GM20000 (cell line): ENCODE measurements at regions not wholly inside any gene's neighbourhood (a gene's known extent, or its start where the extent isn't known, plus 50 kb on each side); places are given as distances from the start of the nearest gene placed in this dataset.

Source experiments
- DNase-seq: peaks from one replicate; pipeline ENCODE4 v3.0.0; 2012; ENCODE audit warnings: low spot score
- CTCF ChIP-seq: IDR thresholded peaks from 2 replicates; pipeline ENCODE4 v1.5.1; 2012; ENCODE audit warnings: mild to moderate bottlenecking, control low read depth; ENCODE audit errors: extremely low read depth, missing control alignments

GRCh38 chrX:8083286-8083685 lies 87.8 kb downstream of the VCX2 start:
- TF ChIP-seq CTCF, result no peak
- DNase-seq, result no peak

- no peak for DNase-seq
- TF ChIP-seq CTCF, result no peak
Observed at GRCh38 chrX:8075636-8076035, 95.4 kb downstream of the VCX2 start.

GRCh38 chrX:8067754-8068462 lies 103.2 kb downstream of the VCX2 start:
- DNase-seq, result no peak
- TF ChIP-seq CTCF, result no peak

- no peak for TF ChIP-seq CTCF
- DNase-seq, result no peak
Observed at GRCh38 chrX:8052909-8053308, 118.2 kb downstream of the VCX2 start.

GRCh38 chrX:8049827-8050226 lies 121.2 kb downstream of the VCX2 start:
- DNase-seq, result no peak
- no peak for TF ChIP-seq CTCF

- no peak for TF ChIP-seq CTCF
Observed at GRCh38 chrX:8048466-8048865, 121.3 kb upstream of the PNPLA4 start.

GRCh38 chrX:8044947-8045346 lies 117.7 kb upstream of the PNPLA4 start:
- TF ChIP-seq CTCF, result no peak
- DNase-seq, result no peak

More at GRCh38 chrX:8048466-8048865, 121.3 kb upstream of the PNPLA4 start:
- DNase-seq, result no peak
